NCI-H82 (cell line): ENCODE measurements at regions not wholly inside any gene's neighbourhood (a gene's known extent, or its start where the extent isn't known, plus 50 kb on each side); places are given as distances from the start of the nearest gene placed in this dataset.
A peak's percentile ranks its signal among the peaks of the same experiment; 100 is the strongest.

Experiments used
- DNase-seq: peaks from one replicate; lab custom pipeline; 2025; lab: John Stamatoyannopoulos, UW

- no peak for DNase-seq
These were observed 336.3 kb downstream of the SLITRK6 start for GRCh38 chr13:85462792-85463425.

GRCh38 chr13:85461621-85462020 lies 337.6 kb downstream of the SLITRK6 start:
- peak; percentile 38 for DNase-seq

GRCh38 chr13:85445534-85445933 lies 353.7 kb downstream of the SLITRK6 start:
- no peak for DNase-seq

- no peak for DNase-seq
These were observed 357.2 kb downstream of the SLITRK6 start for GRCh38 chr13:85441975-85442374.

- no peak for DNase-seq
These were observed 357.9 kb downstream of the SLITRK6 start for GRCh38 chr13:85441364-85441763.

GRCh38 chr13:85436029-85436428 lies 363.2 kb downstream of the SLITRK6 start:
- DNase-seq = no peak

GRCh38 chr13:85434927-85435326 lies 364.3 kb downstream of the SLITRK6 start:
- no peak for DNase-seq

- no peak for DNase-seq
These were observed 366.3 kb downstream of the SLITRK6 start for GRCh38 chr13:85432881-85433280.

GRCh38 chr13:85431720-85432119 lies 367.5 kb downstream of the SLITRK6 start:
- DNase-seq = no peak

GRCh38 chr13:85430216-85430794 lies 368.9 kb downstream of the SLITRK6 start:
- DNase-seq = no peak

GRCh38 chr13:85427416-85427815 lies 371.8 kb downstream of the SLITRK6 start:
- DNase-seq = no peak

- no peak for DNase-seq
These were observed 379.1 kb downstream of the SLITRK6 start for GRCh38 chr13:85420136-85420535.

- no peak for DNase-seq
These were observed 379.6 kb downstream of the SLITRK6 start for GRCh38 chr13:85419611-85420010.

GRCh38 chr13:85417807-85418206 lies 381.4 kb downstream of the SLITRK6 start:
- no peak for DNase-seq

- DNase-seq = no peak
These were observed 385.6 kb downstream of the SLITRK6 start for GRCh38 chr13:85413664-85414063.

- no peak for DNase-seq
These were observed 386.8 kb downstream of the SLITRK6 start for GRCh38 chr13:85412448-85412847.

GRCh38 chr13:85411591-85411990 lies 387.6 kb downstream of the SLITRK6 start:
- DNase-seq = no peak

- no peak for DNase-seq
These were observed 390.8 kb downstream of the SLITRK6 start for GRCh38 chr13:85408415-85408814.

- no peak for DNase-seq
These were observed 392.8 kb downstream of the SLITRK6 start for GRCh38 chr13:85406269-85406975.

GRCh38 chr13:85405316-85405897 lies 393.8 kb downstream of the SLITRK6 start:
- no peak for DNase-seq

GRCh38 chr13:85386424-85386823 lies 412.8 kb downstream of the SLITRK6 start:
- DNase-seq = peak; percentile 46

- DNase-seq = no peak
These were observed 415.9 kb downstream of the SLITRK6 start for GRCh38 chr13:85383291-85383690.

GRCh38 chr13:85381082-85381481 lies 418.1 kb downstream of the SLITRK6 start:
- no peak for DNase-seq
